H9 (cell line): ENCODE measurements at regions not wholly inside any gene's neighbourhood (a gene's known extent, or its start where the extent isn't known, plus 50 kb on each side); places are given as distances from the start of the nearest gene placed in this dataset.

Experiments used
- DNase-seq: peaks from one replicate; pipeline ENCODE4 v3.0.0-alpha.2; 2017
- H2AFZ ChIP-seq: one replicate; pipeline ENCODE4 v1.6.1; 2013; ENCODE audit warnings: mild to moderate bottlenecking, low read length, control low read depth, moderate library complexity
- H2AK5ac ChIP-seq: 2 replicates; pipeline ENCODE4 v1.6.1; 2013; ENCODE audit warnings: low read length, control low read depth, mixed read lengths; ENCODE audit not compliant: insufficient read length
- H2BK120ac ChIP-seq: one replicate; pipeline ENCODE4 v1.6.1; 2013; ENCODE audit warnings: low read depth, mild to moderate bottlenecking, low read length, control low read depth, inconsistent platforms; ENCODE audit not compliant: poor library complexity, severe bottlenecking
- H2BK12ac ChIP-seq: 2 replicates; pipeline ENCODE4 v1.6.1; 2013; ENCODE audit warnings: low read length, control low read depth, mixed read lengths, low read depth; ENCODE audit not compliant: insufficient read length
- H2BK15ac ChIP-seq: 2 replicates; pipeline ENCODE4 v1.6.1; 2013; ENCODE audit warnings: low read depth, low read length, control low read depth
- H2BK20ac ChIP-seq: one replicate; pipeline ENCODE4 v1.6.1; 2013; ENCODE audit warnings: low read depth, mild to moderate bottlenecking, low read length, control low read depth, inconsistent platforms; ENCODE audit not compliant: poor library complexity, severe bottlenecking
- H2BK5ac ChIP-seq: 2 replicates; pipeline ENCODE4 v1.6.1; 2013; ENCODE audit warnings: low read length, control low read depth, mixed read lengths; ENCODE audit not compliant: insufficient read length
- H3K14ac ChIP-seq: 2 replicates; pipeline ENCODE4 v1.6.1; 2013; ENCODE audit warnings: low read length, control low read depth; ENCODE audit not compliant: insufficient read depth
- H3K18ac ChIP-seq: 2 replicates; pipeline ENCODE4 v1.6.1; 2013; ENCODE audit warnings: low read depth, mild to moderate bottlenecking, mixed read lengths, low read length, control low read depth; ENCODE audit not compliant: insufficient read length
- H3K23ac ChIP-seq: 2 replicates; pipeline ENCODE4 v1.6.1; 2013; ENCODE audit warnings: low read length, control low read depth, mixed read lengths, low read depth; ENCODE audit not compliant: insufficient read length
- H3K23me2 ChIP-seq: 2 replicates; pipeline ENCODE4 v1.6.1; 2013; ENCODE audit warnings: low read depth, mild to moderate bottlenecking, mixed read lengths, low read length, control low read depth; ENCODE audit not compliant: insufficient read length, poor library complexity, severe bottlenecking
- H3K27ac ChIP-seq: 2 replicates; pipeline ENCODE4 v1.5.1; 2013; ENCODE audit warnings: low read length, control low read depth, mixed read lengths, low read depth; ENCODE audit not compliant: insufficient read length
- H3K27me3 ChIP-seq: 2 replicates; pipeline ENCODE4 v1.6.1; 2013; ENCODE audit warnings: low read length, control low read depth, inconsistent platforms; ENCODE audit not compliant: insufficient read depth
- H3K4ac ChIP-seq: 2 replicates; pipeline ENCODE4 v1.6.1; 2013; ENCODE audit warnings: low read depth, mild to moderate bottlenecking, control low read depth, inconsistent platforms, low read length, moderate library complexity
- H3K4me1 ChIP-seq: 2 replicates; pipeline ENCODE4 v1.6.1; 2013; ENCODE audit warnings: low read length, control low read depth, inconsistent platforms; ENCODE audit not compliant: insufficient read depth
- H3K4me2 ChIP-seq: 2 replicates; pipeline ENCODE4 v1.6.1; 2013; ENCODE audit warnings: low read length, control low read depth, mixed read lengths; ENCODE audit not compliant: insufficient read length, insufficient read depth
- H3K56ac ChIP-seq: 2 replicates; pipeline ENCODE4 v1.6.1; 2013; ENCODE audit warnings: low read depth, mild to moderate bottlenecking, mixed read lengths, low read length, control low read depth; ENCODE audit not compliant: insufficient read length
- H3K79me1 ChIP-seq: 2 replicates; pipeline ENCODE4 v1.6.1; 2013; ENCODE audit warnings: low read depth, mild to moderate bottlenecking, moderate library complexity, low read length, control low read depth, inconsistent platforms; ENCODE audit not compliant: insufficient read depth, poor library complexity, severe bottlenecking
- H3K79me2 ChIP-seq: 2 replicates; pipeline ENCODE4 v1.6.1; 2013; ENCODE audit warnings: low read length, control low read depth, inconsistent platforms; ENCODE audit not compliant: insufficient read depth
- H3K9ac ChIP-seq: 2 replicates; pipeline ENCODE4 v1.6.1; 2013; ENCODE audit warnings: low read length, control low read depth, mixed read lengths; ENCODE audit not compliant: insufficient read length; ENCODE audit errors: extremely low read depth
- H3K9me3 ChIP-seq: one replicate; pipeline ENCODE4 v1.6.1; 2013; ENCODE audit warnings: low read depth, low read length, inconsistent platforms; ENCODE audit not compliant: control insufficient read depth
- H3T11ph ChIP-seq: one replicate; pipeline ENCODE4 v1.6.1; 2013; ENCODE audit warnings: mild to moderate bottlenecking, low read length, control low read depth, inconsistent platforms
- H4K20me1 ChIP-seq: one replicate; pipeline ENCODE4 v1.6.1; 2013; ENCODE audit not compliant: control insufficient read depth, insufficient read length, insufficient read depth
- H4K5ac ChIP-seq: 2 replicates; pipeline ENCODE4 v1.6.1; 2013; ENCODE audit warnings: low read depth, mild to moderate bottlenecking, mixed read lengths, low read length, control low read depth; ENCODE audit not compliant: insufficient read length
- H4K8ac ChIP-seq: replicated peaks from 2 replicates; pipeline ENCODE4 v1.6.1; 2013; ENCODE audit warnings: low read length, control low read depth, mixed read lengths, low read depth; ENCODE audit not compliant: insufficient read length
- H4K91ac ChIP-seq: 2 replicates; pipeline ENCODE4 v1.6.1; 2013; ENCODE audit warnings: low read depth, mild to moderate bottlenecking, moderate library complexity, mixed read lengths, low read length, control low read depth; ENCODE audit not compliant: insufficient read length
- H3K27ac Mint-ChIP-seq, 3 experiments: 2 replicates in 2 of 3; 3 replicates in 1 of 3; pipeline ENCODE4 v1.8.0; 2020 to 2021; ENCODE audit warnings: mixed read lengths in 3 of 3, mild to moderate bottlenecking in 1 of 3, moderate library complexity in 1 of 3
- H3K27me3 Mint-ChIP-seq: 2 replicates; pipeline ENCODE4 v1.8.0; 2021; ENCODE audit warnings: low read depth, mild to moderate bottlenecking, moderate library complexity, mixed read lengths
- H3K36me3 Mint-ChIP-seq, 3 experiments: 2 replicates in 2 of 3; 3 replicates in 1 of 3; pipeline ENCODE4 v1.8.0; 2020 to 2021; ENCODE audit warnings: low read depth in 3 of 3, mixed read lengths in 3 of 3; ENCODE audit not compliant: insufficient read depth in 1 of 3
- H3K4me1 Mint-ChIP-seq, 2 experiments: 2 replicates each; pipeline ENCODE4 v1.8.0; 2020; ENCODE audit warnings: mixed read lengths in 2 of 2
- H3K4me3 Mint-ChIP-seq, 2 experiments: 2 replicates in 1 of 2; 3 replicates in 1 of 2; pipeline ENCODE4 v1.8.0; 2020 to 2021; ENCODE audit warnings: mild to moderate bottlenecking in 2 of 2, mixed read lengths in 2 of 2, moderate library complexity in 1 of 2
- H3K9me3 Mint-ChIP-seq, 2 experiments: 2 replicates in 1 of 2; 3 replicates in 1 of 2; pipeline ENCODE4 v1.8.0; 2020; ENCODE audit warnings: mild to moderate bottlenecking in 2 of 2, mixed read lengths in 2 of 2, moderate library complexity in 1 of 2
- WGBS: extraction: QIAGEN DNeasy Blood & Tissue Kit; methylation state at CpG from one replicate; pipeline ENCODE4 v1.1.7; 2013; ENCODE audit warnings: missing lambda C conversion rate, low lambda C conversion rate, mixed read lengths; ENCODE audit not compliant: insufficient read length; ENCODE audit errors: extremely low coverage; 5-methylcytosine and 5-hydroxymethylcytosine counted together
- TF ChIP-seq, protein P1 (sequence below): fragments of 200-600 bp; sonication (generic); conservative IDR thresholded peaks from 3 replicates; pipeline ENCODE4 v1.8.0; 2021; ENCODE audit warnings: antibody characterized with exemption, mild to moderate bottlenecking

DNA sequence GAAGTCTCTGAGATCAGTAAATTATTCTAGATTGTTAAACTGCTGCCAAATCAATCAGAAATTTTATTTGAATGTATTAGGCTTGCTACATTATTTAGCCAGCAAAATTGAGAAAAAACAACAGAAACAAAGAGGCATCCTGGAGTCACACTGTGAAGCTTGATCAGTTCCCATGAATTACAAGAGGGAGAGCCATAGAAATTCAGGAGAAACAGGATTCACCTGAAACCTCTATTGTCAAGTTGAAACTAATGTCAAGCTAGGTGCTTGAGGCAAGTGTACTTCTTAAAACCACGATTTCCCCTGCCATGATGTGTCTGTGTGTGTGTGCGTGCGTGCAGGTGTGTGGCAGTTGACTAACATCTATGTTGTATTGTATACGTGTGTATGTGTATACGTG is 439.1 kb upstream of the NOX3 start:
- no peaks in the 10 kb centered on the region for H3K79me2 ChIP-seq
- H3K4me1 Mint-ChIP-seq, result peaks cover 30% of the 10 kb centered on the region in 2 experiments
- no CpG with 5 or more reads among the region's 5 CpGs for WGBS
- peaks cover 8% of the 10 kb centered on the region; the same call in 1 of the 2 replicates for H3K4me1 ChIP-seq
- peaks cover 0 to 2% (median 0%) of the 10 kb centered on the region in 3 experiments; a peak in 2 of 7 replicates for H3K36me3 Mint-ChIP-seq
- no peaks in the 10 kb centered on the region for H3K9me3 ChIP-seq
- H3K27me3 ChIP-seq, result no peaks in the 10 kb centered on the region
- no peak overlapping the region for H4K5ac ChIP-seq
- no peak overlapping the region for H2AFZ ChIP-seq
- H4K8ac ChIP-seq, result no peak overlapping the region
- no peaks in the 10 kb centered on the region for H3K23me2 ChIP-seq
- H2BK5ac ChIP-seq, result no peak overlapping the region
- no peak overlapping the region for H3K9ac ChIP-seq
- no peak overlapping the region for H3K4me3 Mint-ChIP-seq
- no peak overlapping the region for H3K23ac ChIP-seq
- no peak overlapping the region for H3K4me2 ChIP-seq
- H2BK15ac ChIP-seq, result no peak overlapping the region
- no peak overlapping the region for H3K14ac ChIP-seq
- H3K18ac ChIP-seq, result no peak overlapping the region
- DNase-seq, result no peak
- 0 out of 5 replicates have a peak, but pooled peaks cover 0 to 3% of the 10 kb centered on the region in 2 experiments for H3K9me3 Mint-ChIP-seq
- TF ChIP-seq, protein P1, sequence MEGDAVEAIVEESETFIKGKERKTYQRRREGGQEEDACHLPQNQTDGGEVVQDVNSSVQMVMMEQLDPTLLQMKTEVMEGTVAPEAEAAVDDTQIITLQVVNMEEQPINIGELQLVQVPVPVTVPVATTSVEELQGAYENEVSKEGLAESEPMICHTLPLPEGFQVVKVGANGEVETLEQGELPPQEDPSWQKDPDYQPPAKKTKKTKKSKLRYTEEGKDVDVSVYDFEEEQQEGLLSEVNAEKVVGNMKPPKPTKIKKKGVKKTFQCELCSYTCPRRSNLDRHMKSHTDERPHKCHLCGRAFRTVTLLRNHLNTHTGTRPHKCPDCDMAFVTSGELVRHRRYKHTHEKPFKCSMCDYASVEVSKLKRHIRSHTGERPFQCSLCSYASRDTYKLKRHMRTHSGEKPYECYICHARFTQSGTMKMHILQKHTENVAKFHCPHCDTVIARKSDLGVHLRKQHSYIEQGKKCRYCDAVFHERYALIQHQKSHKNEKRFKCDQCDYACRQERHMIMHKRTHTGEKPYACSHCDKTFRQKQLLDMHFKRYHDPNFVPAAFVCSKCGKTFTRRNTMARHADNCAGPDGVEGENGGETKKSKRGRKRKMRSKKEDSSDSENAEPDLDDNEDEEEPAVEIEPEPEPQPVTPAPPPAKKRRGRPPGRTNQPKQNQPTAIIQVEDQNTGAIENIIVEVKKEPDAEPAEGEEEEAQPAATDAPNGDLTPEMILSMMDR, result no peak
- H2AK5ac ChIP-seq, result no peak overlapping the region
- no peaks in the 10 kb centered on the region for H4K20me1 ChIP-seq
- H2BK120ac ChIP-seq, result no peak overlapping the region
- H4K91ac ChIP-seq, result no peak overlapping the region
- H3K27ac Mint-ChIP-seq, result peak overlapping the region; percentile 92 to 98 (median 93); a peak in 6 of 7 replicates
- H3K27me3 Mint-ChIP-seq, result no peaks in the 10 kb centered on the region
- no peaks in the 10 kb centered on the region for H3K79me1 ChIP-seq
- no peak overlapping the region for H2BK20ac ChIP-seq
- H3T11ph ChIP-seq, result no peak overlapping the region
- H3K27ac ChIP-seq, result peak overlapping the region; percentile 9
- H2BK12ac ChIP-seq, result no peak overlapping the region
- H3K56ac ChIP-seq, result no peak overlapping the region
- H3K4ac ChIP-seq, result no peak overlapping the region
